ENCODE measurements at regions not wholly inside any gene's neighbourhood (a gene's known extent, or its start where the extent isn't known, plus 50 kb on each side); places are given as distances from the start of the nearest gene placed in this dataset.

GRCh38 chr6:165782134-165782533 is 119.1 kb upstream of the PDE10A start:
- BruUV-seq (replicated peaks) = no TSS peak
- CTCF ChIA-PET = no interaction called here
- TF ChIP-seq EZH2phosphoT487 (IDR thresholded peaks at IDR 0.05; ENCODE audit: borderline replicate concordance, low read length) (no peak), CTCF (conservative IDR thresholded peaks at IDR 0.05; ENCODE audit: low read depth, low read length) (no peak), EZH2 (IDR thresholded peaks at IDR 0.05; ENCODE audit: low read length, unreplicated experiment) (no peak)
- Histone ChIP-seq H3K79me2 (ENCODE audit: low read length) (no peaks in the 10 kb centered on the region), H2AFZ (ENCODE audit: low read length) (no peak overlapping the region), H3F3A (ENCODE audit: low read length, unreplicated experiment) (no peaks in the 10 kb centered on the region), H3K4me3 (ENCODE audit: low read length) (no peak overlapping the region), H3K9me2 (replicated peaks; ENCODE audit: low read length) (no peaks in the 10 kb centered on the region), H3K9me3 (ENCODE audit: low read length) (no peaks in the 10 kb centered on the region), H3K27me3 (ENCODE audit: low read length) (peaks cover 17% of the 10 kb centered on the region; the same call in 1 of the 2 replicates), H3K4me2 (ENCODE audit: low read length) (no peak overlapping the region), H3K9ac (ENCODE audit: low read length) (no peak overlapping the region), H3K36me3 (ENCODE audit: low read depth, low read length) (no peaks in the 10 kb centered on the region), H4K20me1 (ENCODE audit: low read length) (no peaks in the 10 kb centered on the region), H3K4me1 (ENCODE audit: insufficient read depth, low read length) (no peaks in the 10 kb centered on the region), H3K27ac (ENCODE audit: low read length) (no peak overlapping the region)
- intact Hi-C loops (cut with micrococcal nuclease) = no loop called here
- POLR2A ChIA-PET (ENCODE audit: unreplicated experiment) = no interaction called here
- ATAC-seq (no peak), DNase-seq (no peak)

- CTCF ChIA-PET = no interaction called here
- H3F3A ChIP-seq (ENCODE audit: low read length, unreplicated experiment) = no peaks in the 10 kb centered on the region
- H3K4me1 ChIP-seq (ENCODE audit: insufficient read depth, low read length) = no peaks in the 10 kb centered on the region
- intact Hi-C loops (cut with micrococcal nuclease) = no loop called here
- peaks cover 35% of the 10 kb centered on the region for H3K27me3 ChIP-seq (ENCODE audit: low read length)
- no peak overlapping the region for H3K4me3 ChIP-seq (ENCODE audit: low read length)
- BruUV-seq (replicated peaks) = no TSS peak
- no peak overlapping the region for H3K9ac ChIP-seq (ENCODE audit: low read length)
- no peak overlapping the region for H3K27ac ChIP-seq (ENCODE audit: low read length)
- H3K9me3 ChIP-seq (ENCODE audit: low read length) = no peaks in the 10 kb centered on the region
- no peaks in the 10 kb centered on the region for H4K20me1 ChIP-seq (ENCODE audit: low read length)
- H2AFZ ChIP-seq (ENCODE audit: low read length) = no peak overlapping the region
- H3K79me2 ChIP-seq (ENCODE audit: low read length) = no peaks in the 10 kb centered on the region
- H3K4me2 ChIP-seq (ENCODE audit: low read length) = no peak overlapping the region
- POLR2A ChIA-PET (ENCODE audit: unreplicated experiment) = no interaction called here
- DNase-seq (no peak), ATAC-seq (no peak)
- TF ChIP-seq EZH2 (IDR thresholded peaks at IDR 0.05; ENCODE audit: low read length, unreplicated experiment) = no peak
- TF ChIP-seq CTCF (conservative IDR thresholded peaks at IDR 0.05; ENCODE audit: low read depth, low read length) = no peak; the same call in 1 of the 2 replicates
- no peak for TF ChIP-seq EZH2phosphoT487 (IDR thresholded peaks at IDR 0.05; ENCODE audit: borderline replicate concordance, low read length)
- H3K9me2 ChIP-seq (replicated peaks; ENCODE audit: low read length) = no peaks in the 10 kb centered on the region
- no peaks in the 10 kb centered on the region for H3K36me3 ChIP-seq (ENCODE audit: low read depth, low read length)
Measured at GRCh38 chr6:165777680-165778079, 114.6 kb upstream of the PDE10A start.

DNA sequence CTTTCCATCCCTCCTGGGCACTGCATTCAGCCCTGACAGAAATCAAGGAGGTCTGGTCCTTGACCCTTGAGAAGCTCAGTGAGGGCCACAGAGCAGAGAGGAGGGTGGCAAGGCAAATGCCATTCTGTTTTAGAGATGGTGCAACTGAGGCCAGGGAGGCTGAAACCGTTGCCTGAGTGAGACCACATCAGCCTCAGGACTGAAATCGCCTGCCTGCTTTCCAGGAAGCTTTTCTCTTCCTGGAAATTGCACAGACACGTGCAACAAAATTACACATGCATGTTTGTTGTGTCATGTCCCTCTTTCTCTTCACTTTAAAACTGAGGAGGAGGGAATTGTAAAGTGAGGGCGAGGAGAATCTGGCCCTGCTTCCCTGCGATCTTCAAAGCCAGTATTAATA is 113.7 kb upstream of the PDE10A start:
- Histone ChIP-seq H2AFZ (ENCODE audit: low read length) (no peak overlapping the region), H3K36me3 (ENCODE audit: low read depth, low read length) (no peaks in the 10 kb centered on the region), H3K9me3 (ENCODE audit: low read length) (no peaks in the 10 kb centered on the region), H3K27ac (ENCODE audit: low read length) (no peak overlapping the region), H3K79me2 (ENCODE audit: low read length) (no peaks in the 10 kb centered on the region), H3K9me2 (replicated peaks; ENCODE audit: low read length) (no peaks in the 10 kb centered on the region), H3K4me2 (ENCODE audit: low read length) (no peak overlapping the region), H4K20me1 (ENCODE audit: low read length) (no peaks in the 10 kb centered on the region), H3K27me3 (ENCODE audit: low read length) (peaks cover 35% of the 10 kb centered on the region), H3F3A (ENCODE audit: low read length, unreplicated experiment) (no peaks in the 10 kb centered on the region), H3K4me1 (ENCODE audit: insufficient read depth, low read length) (no peaks in the 10 kb centered on the region), H3K4me3 (ENCODE audit: low read length) (no peak overlapping the region), H3K9ac (ENCODE audit: low read length) (no peak overlapping the region)
- no peak for TF ChIP-seq EZH2 (IDR thresholded peaks at IDR 0.05; ENCODE audit: low read length, unreplicated experiment)
- TF ChIP-seq EZH2phosphoT487 (IDR thresholded peaks at IDR 0.05; ENCODE audit: borderline replicate concordance, low read length) = no peak
- TF ChIP-seq CTCF (conservative IDR thresholded peaks at IDR 0.05; ENCODE audit: low read depth, low read length) = no peak
- CTCF ChIA-PET = no interaction called here
- POLR2A ChIA-PET (ENCODE audit: unreplicated experiment) = no interaction called here
- DNase-seq = no peak
- intact Hi-C loops (cut with micrococcal nuclease) = no loop called here
- no peak for ATAC-seq
- no TSS peak for BruUV-seq (replicated peaks)
